RKO (cell line): ENCODE measurements at regions not wholly inside any gene's neighbourhood (a gene's known extent, or its start where the extent isn't known, plus 50 kb on each side); places are given as distances from the start of the nearest gene placed in this dataset.

Experiments
- DNase-seq: peaks from one replicate; pipeline ENCODE4 v3.0.0-alpha.2; 2016; ENCODE audit warnings: low spot score

DNA sequence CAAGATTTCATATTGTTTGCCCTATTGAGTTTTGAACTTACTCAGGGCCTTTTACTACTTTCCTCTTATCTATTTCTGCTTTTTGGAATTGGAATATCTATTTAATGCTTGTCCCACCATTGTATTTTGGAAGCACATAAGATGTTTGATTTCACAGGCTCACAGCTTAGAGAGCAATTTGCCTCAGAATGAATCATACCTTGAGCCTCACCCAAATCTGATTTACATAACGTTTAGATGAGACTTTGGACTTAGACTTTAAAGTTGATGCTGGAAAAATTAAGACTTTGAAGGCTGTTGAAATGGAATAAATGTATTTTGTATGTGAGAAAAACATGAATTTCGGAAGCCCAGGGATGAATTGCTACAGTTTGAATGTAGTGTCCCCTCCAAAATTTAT is 458.9 kb downstream of the CNTN6 start:
- no peak for DNase-seq

GRCh38 chr3:1552831-1553230 is 460.0 kb downstream of the CNTN6 start:
- no peak for DNase-seq

DNA sequence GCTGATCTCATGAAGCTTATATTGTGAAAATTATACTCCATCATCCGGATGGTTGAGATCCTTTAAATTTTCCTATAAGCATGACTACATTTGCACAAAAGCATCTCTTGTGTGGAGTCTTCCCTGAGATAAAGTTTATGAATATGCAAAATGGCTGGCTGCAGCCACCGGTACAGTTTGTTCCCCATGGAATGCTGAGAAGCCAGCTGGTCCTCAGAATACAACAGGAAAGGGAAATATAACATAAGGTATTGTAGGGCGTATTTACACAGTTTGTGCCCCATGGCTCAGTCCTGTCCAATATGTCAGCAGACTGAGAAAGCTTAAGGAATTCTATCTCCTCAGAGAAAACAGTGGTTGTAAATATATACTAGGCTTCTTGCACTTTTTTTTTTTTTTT is 468.6 kb downstream of the CNTN6 start:
- no peak for DNase-seq

- no peak for DNase-seq
Observed at GRCh38 chr3:1571736-1572135, 478.9 kb downstream of the CNTN6 start.

DNA sequence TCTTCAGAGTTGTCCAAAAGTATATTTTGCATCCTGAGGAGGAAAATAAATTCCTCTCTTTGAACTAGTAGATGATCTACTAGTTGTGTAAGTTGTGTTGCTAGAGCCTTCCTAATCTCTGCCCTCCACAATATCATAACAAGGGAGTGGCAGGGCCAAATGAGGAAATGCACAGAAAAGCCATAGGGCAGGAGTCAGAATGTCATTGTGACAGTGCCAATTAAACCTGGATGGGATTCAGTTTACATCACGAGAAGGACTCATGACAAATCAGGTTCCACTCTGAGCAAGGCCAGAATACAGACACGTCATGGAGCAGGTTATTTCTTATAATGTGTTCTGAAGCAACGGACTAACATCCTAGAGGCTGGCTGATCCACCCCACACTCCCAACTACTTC is 483.2 kb downstream of the CNTN6 start:
- DNase-seq = no peak

DNA sequence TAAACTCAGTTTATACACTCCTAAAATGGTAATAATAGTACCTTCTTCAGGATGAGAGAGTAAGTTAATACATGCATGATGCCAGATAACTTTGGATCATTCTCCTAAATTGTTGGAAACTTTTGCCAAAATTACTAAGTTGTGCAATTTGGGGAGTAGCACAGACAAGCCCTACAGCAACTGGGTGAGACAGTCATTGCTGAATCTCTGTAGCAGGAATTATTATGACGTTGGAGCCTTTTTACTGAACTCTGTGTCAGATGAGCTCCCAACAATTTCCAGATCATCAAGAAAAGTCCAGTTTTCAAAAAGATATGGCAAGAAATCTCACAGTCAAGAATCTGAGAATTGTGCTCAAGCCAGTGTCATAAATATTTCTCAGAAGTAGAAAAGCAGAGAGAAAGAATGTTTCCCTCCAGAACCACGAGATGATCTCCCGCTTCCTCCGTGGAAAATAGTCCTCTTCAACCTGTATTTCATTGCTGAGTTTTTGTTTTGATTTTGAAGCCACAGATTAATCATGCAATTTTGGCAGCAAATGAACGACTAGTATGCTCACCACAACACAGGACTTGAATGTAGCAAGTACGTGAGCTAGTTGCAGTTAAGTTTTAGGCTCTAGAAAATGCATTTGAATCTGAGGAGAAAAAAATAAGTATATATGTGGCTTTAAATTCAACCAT is 485.4 kb downstream of the CNTN6 start:
- DNase-seq = no peak

GRCh38 chr3:1583044-1583443 is 490.2 kb downstream of the CNTN6 start:
- DNase-seq = no peak

- no peak for DNase-seq
Observed at GRCh38 chr3:1587426-1587825, 494.6 kb downstream of the CNTN6 start.

GRCh38 chr3:1591327-1592028 is 498.7 kb downstream of the CNTN6 start:
- no peak for DNase-seq

DNA sequence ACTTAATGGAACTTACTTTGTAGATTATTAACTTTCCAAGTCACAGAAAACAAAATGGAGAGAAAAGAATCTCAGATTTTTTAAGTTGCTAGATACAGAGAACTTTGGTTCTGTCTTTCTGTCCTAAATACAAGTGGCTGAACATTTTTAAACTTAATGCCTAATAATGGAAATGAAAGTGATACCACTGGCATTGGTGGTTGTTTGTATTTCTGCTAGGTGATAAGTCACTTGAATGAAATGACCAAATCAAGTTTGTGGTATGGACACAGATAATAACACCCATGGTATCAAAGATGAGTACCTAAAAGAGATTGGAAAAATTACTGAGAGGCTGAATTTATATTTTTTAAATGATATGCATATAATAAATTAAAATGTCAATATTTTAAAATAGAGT is 502.1 kb downstream of the CNTN6 start:
- DNase-seq = no peak

- no peak for DNase-seq
Observed at GRCh38 chr3:1600206-1600605, 498.5 kb upstream of the CNTN4 start.

- no peak for DNase-seq
Observed at GRCh38 chr3:1600700-1601418, 497.8 kb upstream of the CNTN4 start.

DNA sequence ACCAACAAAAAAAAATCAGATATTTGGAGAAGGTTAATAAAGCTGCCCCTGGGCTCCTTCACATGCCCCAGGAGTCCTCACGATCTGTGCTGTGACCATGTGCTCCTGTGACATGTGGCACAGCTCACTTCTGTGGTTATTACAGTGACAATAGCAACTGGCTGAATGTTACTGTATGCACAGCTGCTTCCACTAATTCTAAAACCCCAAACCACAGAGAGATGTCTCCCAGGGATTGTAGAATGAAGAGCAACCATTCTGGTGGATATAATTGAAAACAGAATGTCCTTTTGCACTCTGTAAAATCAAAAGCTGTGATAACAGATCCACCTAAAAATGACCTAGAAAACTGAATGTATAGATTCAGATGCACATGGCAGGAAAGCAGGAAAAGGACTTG is 489.2 kb upstream of the CNTN4 start:
- DNase-seq = no peak

- DNase-seq = no peak
Observed at GRCh38 chr3:1611824-1612223, 486.8 kb upstream of the CNTN4 start.

GRCh38 chr3:1613962-1614361 is 484.7 kb upstream of the CNTN4 start:
- no peak for DNase-seq

DNA sequence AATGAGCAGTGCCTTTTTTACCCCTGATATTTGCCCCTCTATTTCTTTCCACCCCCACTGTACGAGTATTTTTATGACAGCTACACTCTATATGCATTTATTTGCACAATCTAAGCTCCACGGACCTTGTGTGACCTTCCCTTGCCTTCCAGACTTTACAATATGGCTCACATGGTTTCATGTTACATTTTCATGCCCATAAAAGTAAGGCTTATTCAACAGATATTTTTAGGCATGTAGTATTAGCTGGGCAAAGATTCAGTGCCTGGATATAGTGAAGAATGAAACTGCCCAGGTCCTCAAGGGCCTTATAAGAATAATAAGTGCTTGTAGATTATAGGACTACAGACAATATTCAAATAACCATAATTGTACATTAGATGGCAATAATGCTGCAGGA is 481.9 kb upstream of the CNTN4 start:
- DNase-seq = no peak

- no peak for DNase-seq
Observed at GRCh38 chr3:1623896-1624295, 474.8 kb upstream of the CNTN4 start.

DNA sequence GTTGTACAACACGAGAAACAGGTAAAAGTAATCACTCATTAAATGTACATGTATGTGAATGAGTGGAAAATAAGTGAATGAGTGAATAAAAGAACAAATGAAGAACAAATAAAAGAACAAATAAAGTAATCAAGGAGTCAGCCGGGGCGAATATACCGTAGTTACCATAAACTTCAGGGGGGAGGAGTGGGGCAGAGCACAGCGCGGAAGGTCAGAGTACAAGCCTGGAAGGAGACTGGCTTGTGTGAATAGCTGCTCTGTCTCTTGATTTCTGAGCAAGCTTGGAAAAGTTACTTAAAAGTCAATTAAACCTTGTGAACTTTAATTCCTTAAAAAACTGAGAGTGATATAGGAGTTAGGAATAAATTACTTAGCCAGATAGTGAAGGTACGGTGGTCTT is 466.5 kb upstream of the CNTN4 start:
- DNase-seq = no peak

DNA sequence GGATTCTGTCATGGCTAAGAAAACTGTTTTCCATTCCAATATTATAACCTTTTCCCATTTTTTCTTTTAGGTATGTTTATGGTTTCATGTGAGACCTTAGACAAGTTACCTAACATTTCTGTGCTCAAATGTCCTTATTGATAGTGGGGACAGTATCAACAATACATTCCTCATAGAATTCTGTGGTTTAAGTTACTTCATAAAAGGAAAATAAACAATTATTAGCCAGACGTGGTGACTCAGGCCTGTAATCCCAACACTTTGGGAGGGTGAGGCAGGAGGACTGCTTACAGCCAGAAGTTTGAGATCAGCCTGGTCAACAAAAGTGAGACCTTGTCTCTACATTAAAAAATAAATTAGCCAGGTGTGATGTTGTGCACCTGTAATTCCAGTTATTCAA is 436.8 kb upstream of the CNTN4 start:
- DNase-seq = no peak

- DNase-seq = no peak
Observed at GRCh38 chr3:1664266-1664665, 434.4 kb upstream of the CNTN4 start.

GRCh38 chr3:1666865-1667264 is 431.8 kb upstream of the CNTN4 start:
- no peak for DNase-seq

- no peak for DNase-seq
Observed at GRCh38 chr3:1677576-1678156, 421.0 kb upstream of the CNTN4 start.

- no peak for DNase-seq
Observed at GRCh38 chr3:1692428-1692827, 406.2 kb upstream of the CNTN4 start.
